CD14-positive monocyte (primary cell): ENCODE measurements at regions not wholly inside any gene's neighbourhood (a gene's known extent, or its start where the extent isn't known, plus 50 kb on each side); places are given as distances from the start of the nearest gene placed in this dataset.

Source experiments
- DNase-seq, 3 donors: peaks; one replicate each; pipeline ENCODE4 v3.0.0-alpha.2; 2011 to 2022
- H2AFZ ChIP-seq: 2 replicates; pipeline ENCODE4 v1.6.0; 2012; ENCODE audit warnings: mild to moderate bottlenecking, low read depth, low read length, inconsistent platforms; ENCODE audit not compliant: insufficient read depth, poor library complexity, severe bottlenecking
- H3K27ac ChIP-seq, 2 donors: 1 replicate in 1 of 2; 2 replicates in 1 of 2; pipeline ENCODE4 v1.5.1; 2012 to 2013; ENCODE audit warnings: low read length in 2 of 2, control low read depth in 1 of 2, inconsistent platforms in 1 of 2, low read depth in 1 of 2, mild to moderate bottlenecking in 1 of 2
- H3K27me3 ChIP-seq, 2 donors: one replicate each; pipeline versions ENCODE4 v1.6.0 to v1.6.1; 2011 to 2013; ENCODE audit warnings: low read length in 2 of 2; ENCODE audit not compliant: control insufficient read depth in 2 of 2, insufficient read depth in 2 of 2
- H3K36me3 ChIP-seq, 2 donors: replicated peaks in 1 of 2; 1 replicate in 1 of 2; 2 replicates in 1 of 2; pipeline versions ENCODE4 v1.5.1 to v1.6.1; 2012 to 2013; ENCODE audit warnings: low read length in 2 of 2, control low read depth in 1 of 2, inconsistent platforms in 1 of 2, mild to moderate bottlenecking in 1 of 2; ENCODE audit not compliant: insufficient read depth in 2 of 2, control insufficient read depth in 1 of 2
- H3K4me1 ChIP-seq, 2 donors: 1 replicate in 1 of 2; 2 replicates in 1 of 2; pipeline versions ENCODE4 v1.5.1 to v1.6.1; 2012 to 2013; ENCODE audit warnings: low read length in 2 of 2, control low read depth in 1 of 2, inconsistent platforms in 1 of 2, mild to moderate bottlenecking in 1 of 2, moderate library complexity in 1 of 2; ENCODE audit not compliant: insufficient read depth in 2 of 2, control insufficient read depth in 1 of 2
- H3K4me2 ChIP-seq: replicated peaks from 2 replicates; pipeline ENCODE3; 2012; ENCODE audit warnings: low read length, moderate library complexity, mild to moderate bottlenecking; ENCODE audit not compliant: poor library complexity, severe bottlenecking; ENCODE audit errors: extremely low read depth
- H3K4me3 ChIP-seq, 3 experiments: fragments of 200-600 bp in 1 of 3; sonication (generic) in 1 of 3; replicated peaks in 1 of 3; 1 replicate in 2 of 3; 2 replicates in 1 of 3; pipeline ENCODE4 v1.5.1; 2011 to 2013; ENCODE audit warnings: low read length in 3 of 3, mild to moderate bottlenecking in 3 of 3, control low read depth in 2 of 3, low read depth in 2 of 3, inconsistent platforms in 1 of 3, moderate library complexity in 1 of 3
- H3K79me2 ChIP-seq: 2 replicates; pipeline ENCODE4 v1.6.0; 2012; ENCODE audit warnings: mild to moderate bottlenecking, control low read depth, inconsistent platforms, low read length, moderate library complexity; ENCODE audit not compliant: insufficient read depth
- H3K9ac ChIP-seq: 2 replicates; pipeline ENCODE4 v1.6.0; 2017; ENCODE audit warnings: low read length, mild to moderate bottlenecking; ENCODE audit not compliant: insufficient read depth, poor library complexity, severe bottlenecking
- H3K9me3 ChIP-seq, 2 donors: replicated peaks in 1 of 2; 1 replicate in 1 of 2; 2 replicates in 1 of 2; pipeline versions ENCODE4 v1.5.1 to v1.6.1; 2012 to 2013; ENCODE audit warnings: low read length in 2 of 2, control low read depth in 1 of 2; ENCODE audit not compliant: control insufficient read depth in 1 of 2, insufficient read depth in 1 of 2
- H4K20me1 ChIP-seq: 2 replicates; pipeline ENCODE4 v1.6.0; 2012; ENCODE audit warnings: mild to moderate bottlenecking, low read length, control low read depth, moderate library complexity; ENCODE audit not compliant: insufficient read depth
- H3K27ac Mint-ChIP-seq, 7 donors: one replicate each; pipeline ENCODE4 v1.8.0; 2020; ENCODE audit warnings: mild to moderate bottlenecking in 7 of 7, mixed read lengths in 7 of 7, moderate library complexity in 6 of 7, inconsistent platforms in 2 of 7
- H3K27me3 Mint-ChIP-seq, 3 donors: one replicate each; pipeline ENCODE4 v1.8.0; 2021 to 2022; ENCODE audit warnings: low read depth in 3 of 3, mild to moderate bottlenecking in 3 of 3, mixed read lengths in 3 of 3, moderate library complexity in 3 of 3, inconsistent platforms in 1 of 3
- H3K36me3 Mint-ChIP-seq, 2 donors: one replicate each; pipeline ENCODE4 v1.8.0; 2020; ENCODE audit warnings: mixed read lengths in 2 of 2, inconsistent platforms in 1 of 2, mild to moderate bottlenecking in 1 of 2
- H3K4me1 Mint-ChIP-seq: one replicate; pipeline ENCODE4 v1.8.0; 2020; ENCODE audit warnings: mild to moderate bottlenecking, mixed read lengths
- H3K4me3 Mint-ChIP-seq, 2 donors: one replicate each; pipeline ENCODE4 v1.8.0; 2020; ENCODE audit warnings: mild to moderate bottlenecking in 2 of 2, mixed read lengths in 2 of 2, moderate library complexity in 1 of 2
- H3K9me3 Mint-ChIP-seq, 7 donors: one replicate each; pipeline ENCODE4 v1.8.0; 2020 to 2022; ENCODE audit warnings: mixed read lengths in 7 of 7, mild to moderate bottlenecking in 6 of 7, moderate library complexity in 6 of 7, inconsistent platforms in 2 of 7
- WGBS: methylation state at CpG from one replicate; pipeline ENCODE4 v1.1.5; 2013; ENCODE audit warnings: missing lambda C conversion rate; ENCODE audit not compliant: insufficient coverage; 5-methylcytosine and 5-hydroxymethylcytosine counted together
- intact Hi-C, 2 donors: fragments of 100-400 bp; cut with micrococcal nuclease; formaldehyde crosslinking; loops; one replicate each; pipeline versions ENCODE4 v1.15.0 to v1.15.1; 2023
- TF ChIP-seq, protein P1 (sequence below): fragments of 200-600 bp; IDR thresholded peaks from one replicate; pipeline ENCODE4 v1.8.0; 2022; ENCODE audit warnings: antibody characterized with exemption, mild to moderate bottlenecking

DNA sequence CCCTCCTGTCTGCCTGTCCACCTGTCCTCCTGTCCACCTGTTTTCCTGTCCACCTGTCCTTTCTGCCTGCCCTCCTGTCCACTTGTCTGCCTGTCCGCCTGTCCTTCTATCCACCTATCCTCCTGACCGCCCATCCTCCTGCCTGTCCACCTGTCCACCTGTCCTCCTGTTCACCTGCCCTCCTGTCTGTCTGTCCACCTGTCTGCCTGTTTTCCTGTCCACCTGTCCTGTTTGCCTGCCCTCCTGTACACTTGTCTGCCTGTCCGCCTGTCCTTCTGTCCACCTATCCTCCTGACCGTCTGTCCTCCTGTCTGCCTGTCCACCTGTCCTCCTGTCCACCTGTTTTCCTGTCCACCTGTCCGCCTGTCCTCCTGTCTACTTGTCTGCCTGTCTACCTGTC, 682.8 kb downstream of the TBC1D22A start:
- Histone ChIP-seq H3K9me3 (peaks cover 38 to 44% of the 10 kb centered on the region in 2 donors), H3K27ac (no peak overlapping the region), H3K4me3 (no peak overlapping the region), H4K20me1 (no peaks in the 10 kb centered on the region), H3K36me3 (no peaks in the 10 kb centered on the region), H3K4me1 (no peaks in the 10 kb centered on the region), H2AFZ (no peak overlapping the region), H3K79me2 (no peaks in the 10 kb centered on the region), H3K9ac (no peak overlapping the region), H3K27me3 (no peaks in the 10 kb centered on the region), H3K4me2 (no peak overlapping the region)
- Mint-ChIP-seq H3K27ac (no peak overlapping the region), H3K4me3 (no peak overlapping the region), H3K27me3 (peaks cover 0 to 3% (median 3%) of the 10 kb centered on the region in 3 donors), H3K36me3 (no peaks in the 10 kb centered on the region), H3K4me1 (no peaks in the 10 kb centered on the region), H3K9me3 (peaks cover 7 to 37% (median 24%) of the 10 kb centered on the region in 7 donors)
- intact Hi-C loops = no loop called here
- WGBS = 97% methylated on average over 5 of the region's 5 CpGs
- DNase-seq = no peak
- TF ChIP-seq, protein P1, sequence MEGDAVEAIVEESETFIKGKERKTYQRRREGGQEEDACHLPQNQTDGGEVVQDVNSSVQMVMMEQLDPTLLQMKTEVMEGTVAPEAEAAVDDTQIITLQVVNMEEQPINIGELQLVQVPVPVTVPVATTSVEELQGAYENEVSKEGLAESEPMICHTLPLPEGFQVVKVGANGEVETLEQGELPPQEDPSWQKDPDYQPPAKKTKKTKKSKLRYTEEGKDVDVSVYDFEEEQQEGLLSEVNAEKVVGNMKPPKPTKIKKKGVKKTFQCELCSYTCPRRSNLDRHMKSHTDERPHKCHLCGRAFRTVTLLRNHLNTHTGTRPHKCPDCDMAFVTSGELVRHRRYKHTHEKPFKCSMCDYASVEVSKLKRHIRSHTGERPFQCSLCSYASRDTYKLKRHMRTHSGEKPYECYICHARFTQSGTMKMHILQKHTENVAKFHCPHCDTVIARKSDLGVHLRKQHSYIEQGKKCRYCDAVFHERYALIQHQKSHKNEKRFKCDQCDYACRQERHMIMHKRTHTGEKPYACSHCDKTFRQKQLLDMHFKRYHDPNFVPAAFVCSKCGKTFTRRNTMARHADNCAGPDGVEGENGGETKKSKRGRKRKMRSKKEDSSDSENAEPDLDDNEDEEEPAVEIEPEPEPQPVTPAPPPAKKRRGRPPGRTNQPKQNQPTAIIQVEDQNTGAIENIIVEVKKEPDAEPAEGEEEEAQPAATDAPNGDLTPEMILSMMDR = no peak

GRCh38 chr22:47444746-47445065, 682.3 kb downstream of the TBC1D22A start:
- Histone ChIP-seq H3K4me3 (no peak overlapping the region), H3K79me2 (no peaks in the 10 kb centered on the region), H3K4me2 (no peak overlapping the region), H4K20me1 (no peaks in the 10 kb centered on the region), H3K36me3 (no peaks in the 10 kb centered on the region), H3K27me3 (no peaks in the 10 kb centered on the region), H3K4me1 (no peaks in the 10 kb centered on the region), H3K9me3 (peaks cover 43 to 44% of the 10 kb centered on the region in 2 donors), H3K9ac (no peak overlapping the region), H3K27ac (no peak overlapping the region), H2AFZ (no peak overlapping the region)
- TF ChIP-seq, protein P1 = no peak
- Mint-ChIP-seq H3K4me3 (no peak overlapping the region), H3K9me3 (peaks cover 7 to 39% (median 28%) of the 10 kb centered on the region in 7 donors), H3K27ac (no peak overlapping the region), H3K36me3 (no peaks in the 10 kb centered on the region), H3K27me3 (peaks cover 0 to 3% (median 3%) of the 10 kb centered on the region in 3 donors), H3K4me1 (no peaks in the 10 kb centered on the region)
- 87% methylated on average over 6 of the region's 6 CpGs for WGBS
- DNase-seq = no peak
- intact Hi-C loops = no loop called here
